GM06990 (cell line): ENCODE measurements at regions not wholly inside any gene's neighbourhood (a gene's known extent, or its start where the extent isn't known, plus 50 kb on each side); places are given as distances from the start of the nearest gene placed in this dataset.

ENCODE experiments used
- DNase-seq: peaks from one replicate; pipeline ENCODE4 v3.0.0-alpha.2; 2011; ENCODE audit not compliant: insufficient read length; ENCODE audit errors: extremely low read depth
- H3K27me3 ChIP-seq: replicated peaks from 2 replicates; pipeline ENCODE4 v1.6.0; 2011; ENCODE audit warnings: low read length; ENCODE audit not compliant: control insufficient read depth, insufficient read depth
- H3K36me3 ChIP-seq: 2 replicates; pipeline ENCODE4 v1.5.1; 2011; ENCODE audit warnings: low read length; ENCODE audit not compliant: control insufficient read depth, insufficient read depth
- H3K4me3 ChIP-seq: replicated peaks from 2 replicates; pipeline ENCODE4 v1.5.1; 2011; ENCODE audit warnings: low read depth, mild to moderate bottlenecking, control low read depth, low read length
- TF ChIP-seq, protein P1 (sequence below): IDR thresholded peaks from 2 replicates; pipeline ENCODE4 v1.5.1; 2011; ENCODE audit warnings: low read length, control low read depth, mild to moderate bottlenecking, inconsistent platforms; ENCODE audit not compliant: insufficient read depth, poor library complexity, severe bottlenecking

DNA sequence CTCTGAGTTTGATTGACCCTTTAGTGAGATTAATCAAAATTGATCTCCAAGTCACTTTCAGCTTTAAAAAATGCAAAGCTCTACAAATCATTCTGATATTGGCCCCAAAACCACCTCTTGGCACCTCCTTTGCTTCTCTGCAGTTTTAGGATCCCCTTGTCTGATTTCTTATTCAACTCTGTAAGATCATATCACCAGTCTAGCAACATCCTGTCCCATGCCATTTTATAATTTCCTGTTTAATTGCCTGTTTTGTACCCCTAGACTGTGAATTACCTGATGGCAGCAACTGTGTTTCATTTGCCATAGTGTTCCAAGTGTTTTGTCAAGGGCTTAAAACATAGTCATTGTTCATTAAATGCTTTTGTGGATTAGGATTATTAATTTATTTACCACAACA lies 406.3 kb upstream of the TRIB2 start:
- Histone ChIP-seq H3K27me3 (no peaks in the 10 kb centered on the region), H3K36me3 (no peaks in the 10 kb centered on the region), H3K4me3 (no peak overlapping the region)
- DNase-seq: no peak
- TF ChIP-seq, protein P1, sequence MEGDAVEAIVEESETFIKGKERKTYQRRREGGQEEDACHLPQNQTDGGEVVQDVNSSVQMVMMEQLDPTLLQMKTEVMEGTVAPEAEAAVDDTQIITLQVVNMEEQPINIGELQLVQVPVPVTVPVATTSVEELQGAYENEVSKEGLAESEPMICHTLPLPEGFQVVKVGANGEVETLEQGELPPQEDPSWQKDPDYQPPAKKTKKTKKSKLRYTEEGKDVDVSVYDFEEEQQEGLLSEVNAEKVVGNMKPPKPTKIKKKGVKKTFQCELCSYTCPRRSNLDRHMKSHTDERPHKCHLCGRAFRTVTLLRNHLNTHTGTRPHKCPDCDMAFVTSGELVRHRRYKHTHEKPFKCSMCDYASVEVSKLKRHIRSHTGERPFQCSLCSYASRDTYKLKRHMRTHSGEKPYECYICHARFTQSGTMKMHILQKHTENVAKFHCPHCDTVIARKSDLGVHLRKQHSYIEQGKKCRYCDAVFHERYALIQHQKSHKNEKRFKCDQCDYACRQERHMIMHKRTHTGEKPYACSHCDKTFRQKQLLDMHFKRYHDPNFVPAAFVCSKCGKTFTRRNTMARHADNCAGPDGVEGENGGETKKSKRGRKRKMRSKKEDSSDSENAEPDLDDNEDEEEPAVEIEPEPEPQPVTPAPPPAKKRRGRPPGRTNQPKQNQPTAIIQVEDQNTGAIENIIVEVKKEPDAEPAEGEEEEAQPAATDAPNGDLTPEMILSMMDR: no peak

DNA sequence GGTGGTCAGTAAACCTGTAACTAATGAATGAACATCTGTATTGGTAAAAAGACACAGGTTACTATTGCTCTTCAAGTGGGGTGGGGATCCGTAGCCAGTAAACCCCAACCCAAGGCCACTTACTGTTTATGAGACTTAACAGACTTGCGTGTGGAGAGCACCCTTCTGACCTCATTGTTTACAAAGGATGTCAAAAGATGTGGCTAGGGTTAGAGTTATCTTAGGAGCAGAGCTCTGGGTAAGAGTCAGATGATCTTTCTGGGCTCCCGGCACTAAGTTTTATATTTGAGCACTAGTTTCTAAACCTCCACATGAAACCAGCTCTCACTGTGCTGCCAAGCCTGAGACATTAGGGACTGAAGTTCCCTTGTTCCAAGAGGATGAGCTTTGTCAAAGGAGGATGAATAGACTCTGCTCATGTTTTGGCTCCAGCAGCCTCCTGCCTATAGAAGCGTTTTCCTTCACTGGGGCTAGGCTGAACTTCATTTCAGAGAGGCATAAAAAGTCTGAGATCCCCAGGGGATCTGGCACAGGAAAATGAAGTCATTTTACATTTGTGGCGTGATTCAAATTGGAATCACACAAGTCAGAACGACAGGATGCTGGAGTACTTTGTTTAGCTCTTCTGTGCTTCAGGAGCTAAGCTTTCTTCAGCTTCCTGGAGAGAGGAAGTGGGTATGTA lies 403.1 kb upstream of the TRIB2 start:
- TF ChIP-seq, protein P1: no peak
- Histone ChIP-seq H3K27me3 (no peaks in the 10 kb centered on the region), H3K36me3 (no peaks in the 10 kb centered on the region), H3K4me3 (no peak overlapping the region)
- no peak for DNase-seq

DNA sequence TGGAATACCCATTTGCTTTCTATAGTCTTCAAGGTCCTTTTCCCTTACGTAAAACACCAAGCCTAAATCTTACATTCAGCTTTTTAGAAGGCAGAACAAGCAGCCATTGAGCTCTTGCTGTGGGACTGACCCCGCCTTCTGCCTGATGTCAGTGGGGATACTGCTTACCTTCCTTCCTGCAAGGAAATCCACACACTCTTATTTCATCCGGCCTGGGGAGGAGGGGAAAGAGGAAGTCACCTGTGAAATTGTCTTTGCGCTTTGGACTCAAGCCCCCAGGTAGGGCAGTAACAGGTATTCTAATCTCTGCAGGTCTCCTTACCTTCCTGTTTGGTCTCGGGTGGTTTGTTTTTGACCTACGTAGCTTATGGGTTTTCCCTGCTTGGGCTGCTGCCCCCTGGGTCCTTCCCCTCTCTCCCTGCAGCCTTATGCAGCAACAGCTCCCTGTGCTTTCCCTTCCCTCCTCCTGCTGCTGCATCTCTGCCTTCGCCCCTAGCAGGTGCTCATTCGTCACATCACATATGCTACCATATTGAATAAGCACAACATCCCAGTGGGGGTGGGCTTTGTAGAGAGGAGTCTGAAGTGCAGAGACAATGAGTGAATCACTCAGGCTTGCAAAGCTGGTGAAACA lies 402.5 kb upstream of the TRIB2 start:
- Histone ChIP-seq H3K27me3 (no peaks in the 10 kb centered on the region), H3K4me3 (no peak overlapping the region), H3K36me3 (no peaks in the 10 kb centered on the region)
- DNase-seq: no peak
- TF ChIP-seq, protein P1: no peak

DNA sequence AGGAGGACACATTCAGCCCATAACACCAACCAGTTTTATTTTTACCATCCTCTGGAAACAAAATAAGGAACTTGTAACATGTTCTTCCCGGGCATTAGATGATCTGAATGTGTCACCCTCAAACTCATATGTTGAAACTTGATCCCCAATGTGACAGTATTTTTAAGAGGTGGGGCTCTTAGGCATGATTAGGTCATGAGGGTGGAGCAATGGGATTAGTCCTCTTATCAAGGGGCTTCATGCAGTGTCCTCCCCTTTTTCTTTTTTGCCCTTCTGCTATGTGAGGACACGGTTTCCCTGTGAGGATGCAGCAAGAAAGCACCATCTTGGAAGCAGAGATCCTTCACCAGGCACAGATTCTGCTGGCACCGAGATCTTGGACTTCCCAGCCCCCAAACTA lies 401.5 kb upstream of the TRIB2 start:
- H3K36me3 ChIP-seq: no peaks in the 10 kb centered on the region
- H3K27me3 ChIP-seq: no peaks in the 10 kb centered on the region
- no peak for DNase-seq
- TF ChIP-seq, protein P1: no peak
- no peak overlapping the region for H3K4me3 ChIP-seq

DNA sequence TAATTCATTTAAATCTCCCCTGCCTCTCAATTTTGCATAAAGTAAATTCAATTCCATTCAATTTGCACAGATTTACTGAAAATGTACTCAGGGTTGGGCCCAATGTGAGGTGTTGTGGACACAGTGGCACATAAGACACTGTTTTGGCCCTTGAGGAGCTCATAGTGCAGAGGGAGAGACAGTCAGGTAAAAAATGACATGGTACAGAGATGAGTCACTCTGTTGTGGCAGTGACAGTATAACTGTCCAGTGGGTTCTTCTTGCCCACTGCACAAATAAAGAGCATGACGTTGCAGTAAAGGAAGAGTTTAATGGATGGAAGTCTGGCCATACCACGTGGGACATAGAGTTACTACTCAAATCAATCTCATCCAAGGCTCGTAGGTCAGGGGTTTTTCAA lies 400.3 kb upstream of the TRIB2 start:
- Histone ChIP-seq H3K27me3 (no peaks in the 10 kb centered on the region), H3K36me3 (no peaks in the 10 kb centered on the region), H3K4me3 (no peak overlapping the region)
- no peak for DNase-seq
- TF ChIP-seq, protein P1: no peak
